ENCODE measurements at regions not wholly inside any gene's neighbourhood (a gene's known extent, or its start where the extent isn't known, plus 50 kb on each side); places are given as distances from the start of the nearest gene placed in this dataset.

- TF ChIP-seq EZH2 (IDR thresholded peaks at IDR 0.05; ENCODE audit: borderline replicate concordance) = no peak
- no peak for TF ChIP-seq CTCF (IDR thresholded peaks at IDR 0.05; ENCODE audit: poor library complexity)
- TF ChIP-seq EZH2phosphoT487 (IDR thresholded peaks at IDR 0.05; ENCODE audit: low read depth, severe bottlenecking, unreplicated experiment) = no peak
Observed at GRCh38 chr2:2405780-2406179, 74.7 kb upstream of the MYT1L start.
